IMR-90 (cell line): ENCODE measurements at regions not wholly inside any gene's neighbourhood (a gene's known extent, or its start where the extent isn't known, plus 50 kb on each side); places are given as distances from the start of the nearest gene placed in this dataset.

Source experiments
- BHLHE40 ChIP-seq: fragments of 150-350 bp; IDR thresholded peaks from 2 replicates; pipeline ENCODE4 v1.6.1; 2016; ENCODE audit warnings: mild to moderate bottlenecking, low read depth, low read length
- CEBPB ChIP-seq: IDR thresholded peaks from 2 replicates; pipeline ENCODE4 v1.6.1; 2012; ENCODE audit warnings: low read depth, low read length, improper control_type of control experiment
- FOS ChIP-seq: fragments of 150-350 bp; IDR thresholded peaks from 2 replicates; pipeline ENCODE4 v1.6.1; 2016; ENCODE audit warnings: low read depth, low read length
- MAFK ChIP-seq: IDR thresholded peaks from 2 replicates; pipeline ENCODE4 v1.6.1; 2012; ENCODE audit warnings: low read depth, low read length, improper control_type of control experiment
- MXI1 ChIP-seq: IDR thresholded peaks from 2 replicates; pipeline ENCODE4 v1.6.1; 2012; ENCODE audit warnings: low read depth, mild to moderate bottlenecking, low read length, moderate library complexity, borderline replicate concordance
- NFE2L2 ChIP-seq: fragments of 150-350 bp; IDR thresholded peaks from 2 replicates; pipeline ENCODE4 v1.6.1; 2016; ENCODE audit warnings: low read depth, mild to moderate bottlenecking, low read length
- POLR2A ChIP-seq: IDR thresholded peaks from 2 replicates; pipeline ENCODE4 v1.6.1; 2012; ENCODE audit warnings: mild to moderate bottlenecking, low read depth, low read length
- RAD21 ChIP-seq: IDR thresholded peaks from 2 replicates; pipeline ENCODE4 v1.6.1; 2012; ENCODE audit warnings: low read length, improper control_type of control experiment
- RCOR1 ChIP-seq: IDR thresholded peaks from 2 replicates; pipeline ENCODE4 v1.6.1; 2012; ENCODE audit warnings: mild to moderate bottlenecking, low read length, improper control_type of control experiment; ENCODE audit not compliant: insufficient replicate concordance
- RFX5 ChIP-seq: IDR thresholded peaks from 2 replicates; pipeline ENCODE4 v1.8.0; 2012; ENCODE audit warnings: low read depth, mild to moderate bottlenecking, low read length, moderate library complexity
- SMC3 ChIP-seq: fragments of 150-350 bp; IDR thresholded peaks from 2 replicates; pipeline ENCODE4 v1.6.1; 2016; ENCODE audit warnings: low read depth, mild to moderate bottlenecking, antibody characterized with exemption, low read length, moderate library complexity
- TF ChIP-seq, protein P1 (sequence below): conservative IDR thresholded peaks from 2 replicates; pipeline ENCODE4 v1.5.1; 2012; ENCODE audit warnings: mild to moderate bottlenecking, low read depth, low read length, improper control_type of control experiment
- TF ChIP-seq, protein P2 (sequence below): fragments of 150-350 bp; IDR thresholded peaks from 2 replicates; pipeline ENCODE4 v1.6.1; 2017; ENCODE audit warnings: mild to moderate bottlenecking, antibody characterized with exemption, low read length, low read depth
- TF ChIP-seq, protein P3 (sequence below): fragments of 150-350 bp; IDR thresholded peaks from 2 replicates; pipeline ENCODE4 v1.6.1; 2016; ENCODE audit warnings: low read depth, mild to moderate bottlenecking, low read length, moderate library complexity, borderline replicate concordance

DNA sequence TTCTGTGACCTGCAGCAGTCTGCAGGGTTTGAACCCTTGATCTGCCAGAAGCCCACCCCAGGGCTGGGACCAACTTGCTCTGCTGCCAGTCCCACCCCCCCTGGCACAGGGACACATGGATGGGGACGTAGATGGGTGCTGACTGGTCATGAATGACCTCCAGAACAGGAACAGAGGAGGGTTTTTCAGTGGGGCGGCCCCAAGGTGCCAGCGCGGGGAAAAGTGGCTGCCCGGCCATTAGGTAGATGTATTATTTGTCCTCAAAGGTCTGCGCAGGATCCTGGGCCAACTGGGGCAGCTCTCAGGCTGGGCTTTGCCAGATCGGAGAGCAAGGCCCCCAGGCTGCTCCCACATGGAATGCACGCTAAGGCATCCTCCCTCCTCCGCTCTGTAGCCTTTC lies 265.2 kb upstream of the TNRC6C start:
- TF ChIP-seq, protein P1, sequence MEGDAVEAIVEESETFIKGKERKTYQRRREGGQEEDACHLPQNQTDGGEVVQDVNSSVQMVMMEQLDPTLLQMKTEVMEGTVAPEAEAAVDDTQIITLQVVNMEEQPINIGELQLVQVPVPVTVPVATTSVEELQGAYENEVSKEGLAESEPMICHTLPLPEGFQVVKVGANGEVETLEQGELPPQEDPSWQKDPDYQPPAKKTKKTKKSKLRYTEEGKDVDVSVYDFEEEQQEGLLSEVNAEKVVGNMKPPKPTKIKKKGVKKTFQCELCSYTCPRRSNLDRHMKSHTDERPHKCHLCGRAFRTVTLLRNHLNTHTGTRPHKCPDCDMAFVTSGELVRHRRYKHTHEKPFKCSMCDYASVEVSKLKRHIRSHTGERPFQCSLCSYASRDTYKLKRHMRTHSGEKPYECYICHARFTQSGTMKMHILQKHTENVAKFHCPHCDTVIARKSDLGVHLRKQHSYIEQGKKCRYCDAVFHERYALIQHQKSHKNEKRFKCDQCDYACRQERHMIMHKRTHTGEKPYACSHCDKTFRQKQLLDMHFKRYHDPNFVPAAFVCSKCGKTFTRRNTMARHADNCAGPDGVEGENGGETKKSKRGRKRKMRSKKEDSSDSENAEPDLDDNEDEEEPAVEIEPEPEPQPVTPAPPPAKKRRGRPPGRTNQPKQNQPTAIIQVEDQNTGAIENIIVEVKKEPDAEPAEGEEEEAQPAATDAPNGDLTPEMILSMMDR: no peak
- no peak for TF ChIP-seq RCOR1
- no peak for TF ChIP-seq RAD21
- no peak for TF ChIP-seq MAFK
- no peak for TF ChIP-seq FOS
- no peak for TF ChIP-seq POLR2A
- TF ChIP-seq BHLHE40: no peak
- no peak for TF ChIP-seq RFX5
- no peak for TF ChIP-seq CEBPB
- TF ChIP-seq, protein P2, sequence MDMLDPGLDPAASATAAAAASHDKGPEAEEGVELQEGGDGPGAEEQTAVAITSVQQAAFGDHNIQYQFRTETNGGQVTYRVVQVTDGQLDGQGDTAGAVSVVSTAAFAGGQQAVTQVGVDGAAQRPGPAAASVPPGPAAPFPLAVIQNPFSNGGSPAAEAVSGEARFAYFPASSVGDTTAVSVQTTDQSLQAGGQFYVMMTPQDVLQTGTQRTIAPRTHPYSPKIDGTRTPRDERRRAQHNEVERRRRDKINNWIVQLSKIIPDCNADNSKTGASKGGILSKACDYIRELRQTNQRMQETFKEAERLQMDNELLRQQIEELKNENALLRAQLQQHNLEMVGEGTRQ: no peak
- no peak for TF ChIP-seq MXI1
- no peak for TF ChIP-seq SMC3
- TF ChIP-seq, protein P3, sequence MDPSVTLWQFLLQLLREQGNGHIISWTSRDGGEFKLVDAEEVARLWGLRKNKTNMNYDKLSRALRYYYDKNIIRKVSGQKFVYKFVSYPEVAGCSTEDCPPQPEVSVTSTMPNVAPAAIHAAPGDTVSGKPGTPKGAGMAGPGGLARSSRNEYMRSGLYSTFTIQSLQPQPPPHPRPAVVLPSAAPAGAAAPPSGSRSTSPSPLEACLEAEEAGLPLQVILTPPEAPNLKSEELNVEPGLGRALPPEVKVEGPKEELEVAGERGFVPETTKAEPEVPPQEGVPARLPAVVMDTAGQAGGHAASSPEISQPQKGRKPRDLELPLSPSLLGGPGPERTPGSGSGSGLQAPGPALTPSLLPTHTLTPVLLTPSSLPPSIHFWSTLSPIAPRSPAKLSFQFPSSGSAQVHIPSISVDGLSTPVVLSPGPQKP: no peak
- no peak for TF ChIP-seq NFE2L2
